AG04449 (cell line): ENCODE measurements at regions not wholly inside any gene's neighbourhood (a gene's known extent, or its start where the extent isn't known, plus 50 kb on each side); places are given as distances from the start of the nearest gene placed in this dataset.

Experiments
- CTCF ChIA-PET: fragments of 350-600 bp; formaldehyde crosslinking; extraction: SDS; loops from one replicate; lab custom pipeline; 2021; ENCODE audit warnings: antibody characterized with exemption; lab: Yijun Ruan, JAX
- POLR2A ChIA-PET: fragments of 400-600, 350-600 bp; formaldehyde crosslinking; extraction: SDS; loops from one replicate; lab custom pipeline; 2020; ENCODE audit warnings: antibody characterized with exemption, inconsistent platforms; lab: Yijun Ruan, JAX
- DNase-seq: peaks from one replicate; pipeline ENCODE4 v3.0.0-alpha.2; 2010; ENCODE audit warnings: low read depth, low spot score
- H3K4me3 ChIP-seq: 2 replicates; pipeline ENCODE4 v1.5.1; 2011; ENCODE audit warnings: low read depth, mild to moderate bottlenecking, control low read depth, low read length
- TF ChIP-seq, protein P1 (sequence below): IDR thresholded peaks from one replicate; pipeline ENCODE4 v1.5.1; 2011; ENCODE audit warnings: mild to moderate bottlenecking, moderate library complexity, low read length, control low read depth, inconsistent platforms; ENCODE audit not compliant: insufficient read depth; ENCODE audit errors: missing control alignments

DNA sequence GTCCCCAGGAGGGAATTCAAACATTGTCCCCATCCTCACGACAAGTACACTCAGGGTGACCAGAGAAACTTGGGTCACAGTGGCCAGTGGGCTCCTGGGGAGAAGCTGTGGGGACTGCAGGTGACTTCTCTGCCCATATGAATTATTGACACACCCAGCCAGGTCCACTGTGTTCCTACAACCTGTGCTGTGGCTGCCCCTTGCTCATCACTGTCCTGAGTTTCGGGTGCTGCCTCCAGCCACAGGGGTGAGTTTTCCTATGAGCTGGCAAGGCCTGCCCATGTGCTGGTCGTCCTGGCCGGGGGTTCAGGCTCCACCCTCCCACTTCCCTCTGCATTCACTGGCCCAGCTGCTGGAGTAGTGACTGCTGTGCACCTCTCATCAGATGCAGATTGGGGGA lies 59.0 kb upstream of the RBFOX3 start:
- POLR2A ChIA-PET, result no interaction called here
- DNase-seq, result no peak
- CTCF ChIA-PET, result interaction anchor here (0.8 kb wide), 1 partner anchor 39 kb away, joined by 3 read pairs; no protein-coding TSS in a partner anchor
- no peak overlapping the region for H3K4me3 ChIP-seq
- TF ChIP-seq, protein P1, sequence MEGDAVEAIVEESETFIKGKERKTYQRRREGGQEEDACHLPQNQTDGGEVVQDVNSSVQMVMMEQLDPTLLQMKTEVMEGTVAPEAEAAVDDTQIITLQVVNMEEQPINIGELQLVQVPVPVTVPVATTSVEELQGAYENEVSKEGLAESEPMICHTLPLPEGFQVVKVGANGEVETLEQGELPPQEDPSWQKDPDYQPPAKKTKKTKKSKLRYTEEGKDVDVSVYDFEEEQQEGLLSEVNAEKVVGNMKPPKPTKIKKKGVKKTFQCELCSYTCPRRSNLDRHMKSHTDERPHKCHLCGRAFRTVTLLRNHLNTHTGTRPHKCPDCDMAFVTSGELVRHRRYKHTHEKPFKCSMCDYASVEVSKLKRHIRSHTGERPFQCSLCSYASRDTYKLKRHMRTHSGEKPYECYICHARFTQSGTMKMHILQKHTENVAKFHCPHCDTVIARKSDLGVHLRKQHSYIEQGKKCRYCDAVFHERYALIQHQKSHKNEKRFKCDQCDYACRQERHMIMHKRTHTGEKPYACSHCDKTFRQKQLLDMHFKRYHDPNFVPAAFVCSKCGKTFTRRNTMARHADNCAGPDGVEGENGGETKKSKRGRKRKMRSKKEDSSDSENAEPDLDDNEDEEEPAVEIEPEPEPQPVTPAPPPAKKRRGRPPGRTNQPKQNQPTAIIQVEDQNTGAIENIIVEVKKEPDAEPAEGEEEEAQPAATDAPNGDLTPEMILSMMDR, result no peak

DNA sequence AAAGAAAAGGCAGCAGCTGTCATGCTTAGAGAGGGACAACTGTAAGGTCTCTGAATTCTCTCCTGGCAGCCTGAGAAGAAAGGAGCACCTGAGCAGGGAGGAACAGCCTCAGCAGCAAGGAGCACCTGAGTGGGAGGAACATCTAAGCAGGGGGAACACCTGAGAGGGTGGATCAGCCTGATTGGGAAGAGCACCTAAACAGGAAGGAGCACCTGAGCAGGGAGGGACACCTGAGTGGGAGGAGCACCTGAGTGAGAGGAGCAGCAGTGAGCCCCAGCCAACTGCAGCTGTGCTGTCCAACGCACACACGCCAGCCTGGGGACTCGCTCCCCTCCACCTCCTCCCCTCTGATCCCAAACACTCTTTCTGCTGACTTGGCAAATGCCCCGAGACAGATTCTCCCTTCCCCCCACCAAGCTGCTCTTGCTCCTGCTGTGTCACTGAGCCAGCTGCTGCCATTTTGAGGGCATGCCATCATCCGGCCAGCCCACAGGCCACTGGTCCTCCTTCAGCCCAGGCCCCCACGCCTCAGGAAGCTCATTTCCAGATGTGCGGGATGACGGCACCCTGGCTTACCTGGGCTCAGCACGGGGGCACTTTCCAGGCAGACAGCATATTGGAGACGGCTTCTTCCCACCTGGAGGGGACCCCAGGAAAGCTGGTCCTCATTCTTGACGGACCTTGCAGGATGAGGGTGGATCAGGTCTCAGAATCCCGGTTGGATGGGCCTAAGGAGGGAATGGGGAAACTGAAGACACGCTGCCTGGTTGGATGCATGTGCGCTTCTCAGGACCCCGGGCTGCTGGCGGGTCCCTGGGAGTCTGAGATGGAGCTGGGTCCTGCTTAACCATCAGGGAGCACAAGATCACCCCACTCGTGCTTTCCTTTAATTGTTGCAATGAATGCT lies 57.7 kb upstream of the RBFOX3 start:
- H3K4me3 ChIP-seq, result no peak overlapping the region
- ChIA-PET POLR2A (no interaction called here), CTCF (no interaction called here)
- no peak for DNase-seq
- TF ChIP-seq, protein P1, result no peak

DNA sequence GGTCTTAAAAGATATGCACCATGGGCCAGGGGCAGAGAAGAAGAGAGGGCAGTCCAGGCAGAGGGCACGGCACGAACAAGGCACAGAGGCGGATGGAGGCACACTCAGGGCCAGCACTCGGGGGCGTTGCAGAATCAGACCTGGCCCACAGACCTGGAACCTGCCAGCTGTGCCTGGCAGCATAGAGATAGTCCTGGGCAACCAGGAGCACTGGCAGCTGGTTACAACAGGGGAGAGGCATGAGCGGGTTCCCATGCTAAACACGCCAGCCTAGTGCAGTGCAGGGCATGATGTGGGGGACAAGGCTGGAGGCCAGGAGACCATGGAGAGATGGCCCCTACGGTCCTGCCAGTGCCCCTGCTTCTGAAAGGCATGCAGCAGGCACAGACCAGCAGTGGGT lies 56.9 kb upstream of the RBFOX3 start:
- POLR2A ChIA-PET, result no interaction called here
- CTCF ChIA-PET, result no interaction called here
- no peak overlapping the region for H3K4me3 ChIP-seq
- DNase-seq, result no peak
- TF ChIP-seq, protein P1, result no peak

DNA sequence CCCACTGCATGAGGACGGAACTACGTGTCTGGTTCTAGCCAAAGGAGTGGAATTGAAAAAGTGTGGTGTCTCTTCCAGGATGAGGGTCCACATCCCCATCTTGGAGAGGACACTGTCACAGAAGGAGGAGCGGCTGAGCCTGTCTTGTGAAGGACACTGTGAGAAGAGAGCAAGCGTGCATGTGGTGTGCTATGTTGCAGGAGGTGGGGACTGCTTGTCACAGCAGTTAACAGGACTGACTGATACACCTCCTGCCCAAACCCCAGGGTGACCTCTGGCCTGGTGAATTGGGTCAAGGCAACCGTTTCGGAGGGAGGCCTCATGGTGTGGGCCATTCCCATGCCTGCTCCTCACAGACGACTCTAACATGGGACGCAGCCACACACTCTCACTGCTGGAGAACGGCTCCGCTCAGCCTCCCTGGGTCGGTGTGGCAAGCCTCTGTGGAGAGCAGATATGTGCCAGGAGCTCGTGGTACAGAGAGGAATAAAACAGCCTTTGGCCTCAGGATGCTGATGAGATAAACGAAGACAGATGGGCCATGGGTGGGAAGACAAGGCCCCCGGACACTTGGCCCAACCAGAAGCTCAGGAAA lies 56.4 kb upstream of the RBFOX3 start:
- TF ChIP-seq, protein P1, result no peak
- ChIA-PET POLR2A (no interaction called here), CTCF (no interaction called here)
- DNase-seq, result no peak
- no peak overlapping the region for H3K4me3 ChIP-seq

DNA sequence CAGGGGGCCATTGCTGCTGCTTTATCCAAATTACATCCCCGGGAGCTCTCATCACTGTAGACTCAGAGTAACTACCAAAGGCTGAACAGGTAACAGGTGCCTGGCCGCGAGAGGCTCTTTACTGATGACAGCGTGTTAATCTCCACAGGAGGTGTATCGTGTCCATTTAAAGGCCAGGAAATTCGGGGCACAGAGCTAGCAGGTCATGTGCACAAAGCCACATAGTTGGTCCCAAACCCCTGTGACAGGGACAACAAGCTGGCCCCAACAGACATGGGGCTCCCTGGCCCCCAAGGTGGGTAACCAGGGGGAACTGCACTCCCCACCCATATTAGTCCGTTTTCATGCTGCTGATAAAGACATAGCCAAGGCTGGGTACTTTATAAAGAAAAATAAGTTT lies 55.3 kb upstream of the RBFOX3 start:
- TF ChIP-seq, protein P1, result no peak
- DNase-seq, result no peak
- ChIA-PET POLR2A (no interaction called here), CTCF (no interaction called here)
- no peak overlapping the region for H3K4me3 ChIP-seq
